ENCODE measurements at regions not wholly inside any gene's neighbourhood (a gene's known extent, or its start where the extent isn't known, plus 50 kb on each side); places are given as distances from the start of the nearest gene placed in this dataset.

- BruUV-seq (replicated peaks), result no TSS peak
- Mint-ChIP-seq H3K4me1 (ENCODE audit: insufficient read depth, unreplicated experiment) (no peaks in the 10 kb centered on the region), H3K27ac (ENCODE audit: low read depth, unreplicated experiment) (no peak overlapping the region), H3K4me3 (ENCODE audit: unreplicated experiment) (no peak overlapping the region), H3K9me3 (ENCODE audit: unreplicated experiment) (no peaks in the 10 kb centered on the region), H3K36me3 (ENCODE audit: insufficient read depth, unreplicated experiment) (no peaks in the 10 kb centered on the region), H3K27me3 (ENCODE audit: insufficient read depth, unreplicated experiment) (no peaks in the 10 kb centered on the region)
- POLR2A ChIA-PET, result no interaction called here
- no peak for TF ChIP-seq CTCF (IDR thresholded peaks at IDR 0.05; ENCODE audit: unreplicated experiment)
- CTCF ChIA-PET, result interaction anchor here (0.7 kb wide), 1 partner anchor 192 kb away, joined by 3 read pairs; no protein-coding TSS in a partner anchor
- intact Hi-C loops (cut with micrococcal nuclease), result no loop called here
- no peak for DNase-seq (ENCODE audit: unreplicated experiment)
These were observed 294.1 kb upstream of the MTNR1B start for GRCh38 chr11:92675303-92675702.

GRCh38 chr11:92675810-92676209 is 293.6 kb upstream of the MTNR1B start:
- no peak for TF ChIP-seq CTCF (IDR thresholded peaks at IDR 0.05; ENCODE audit: unreplicated experiment)
- no TSS peak for BruUV-seq (replicated peaks)
- H3K4me3 Mint-ChIP-seq (ENCODE audit: unreplicated experiment), result no peak overlapping the region
- CTCF ChIA-PET, result no interaction called here
- no peak for DNase-seq (ENCODE audit: unreplicated experiment)
- no peaks in the 10 kb centered on the region for H3K36me3 Mint-ChIP-seq (ENCODE audit: insufficient read depth, unreplicated experiment)
- H3K27me3 Mint-ChIP-seq (ENCODE audit: insufficient read depth, unreplicated experiment), result no peaks in the 10 kb centered on the region
- H3K27ac Mint-ChIP-seq (ENCODE audit: low read depth, unreplicated experiment), result no peak overlapping the region
- H3K4me1 Mint-ChIP-seq (ENCODE audit: insufficient read depth, unreplicated experiment), result no peaks in the 10 kb centered on the region
- intact Hi-C loops (cut with micrococcal nuclease), result no loop called here
- POLR2A ChIA-PET, result no interaction called here
- H3K9me3 Mint-ChIP-seq (ENCODE audit: unreplicated experiment), result no peaks in the 10 kb centered on the region

- no peak overlapping the region for H3K27ac Mint-ChIP-seq (ENCODE audit: low read depth, unreplicated experiment)
- no TSS peak for BruUV-seq (replicated peaks)
- TF ChIP-seq CTCF (IDR thresholded peaks at IDR 0.05; ENCODE audit: unreplicated experiment), result no peak
- no peaks in the 10 kb centered on the region for H3K4me1 Mint-ChIP-seq (ENCODE audit: insufficient read depth, unreplicated experiment)
- intact Hi-C loops (cut with micrococcal nuclease), result no loop called here
- DNase-seq (ENCODE audit: unreplicated experiment), result no peak
- POLR2A ChIA-PET, result no interaction called here
- no peak overlapping the region for H3K4me3 Mint-ChIP-seq (ENCODE audit: unreplicated experiment)
- H3K27me3 Mint-ChIP-seq (ENCODE audit: insufficient read depth, unreplicated experiment), result no peaks in the 10 kb centered on the region
- no peaks in the 10 kb centered on the region for H3K9me3 Mint-ChIP-seq (ENCODE audit: unreplicated experiment)
- H3K36me3 Mint-ChIP-seq (ENCODE audit: insufficient read depth, unreplicated experiment), result no peaks in the 10 kb centered on the region
- CTCF ChIA-PET, result interaction anchor here (1.1 kb wide), 1 partner anchor 12 kb away, joined by 3 read pairs; no protein-coding TSS in a partner anchor
These were observed 291.3 kb upstream of the MTNR1B start for GRCh38 chr11:92678008-92678611.

- CTCF ChIA-PET, result no interaction called here
- intact Hi-C loops (cut with micrococcal nuclease), result no loop called here
- TF ChIP-seq CTCF (IDR thresholded peaks at IDR 0.05; ENCODE audit: unreplicated experiment), result no peak
These were observed 287.9 kb upstream of the MTNR1B start for GRCh38 chr11:92681586-92681985.

More at GRCh38 chr11:92681586-92681985, 287.9 kb upstream of the MTNR1B start:
- no peak overlapping the region for H3K27ac Mint-ChIP-seq (ENCODE audit: low read depth, unreplicated experiment)
- no peaks in the 10 kb centered on the region for H3K36me3 Mint-ChIP-seq (ENCODE audit: insufficient read depth, unreplicated experiment)
- no peaks in the 10 kb centered on the region for H3K9me3 Mint-ChIP-seq (ENCODE audit: unreplicated experiment)
- no peaks in the 10 kb centered on the region for H3K27me3 Mint-ChIP-seq (ENCODE audit: insufficient read depth, unreplicated experiment)
- H3K4me3 Mint-ChIP-seq (ENCODE audit: unreplicated experiment), result no peak overlapping the region
- no TSS peak for BruUV-seq (replicated peaks)
- no peak for DNase-seq (ENCODE audit: unreplicated experiment)
- no peaks in the 10 kb centered on the region for H3K4me1 Mint-ChIP-seq (ENCODE audit: insufficient read depth, unreplicated experiment)
- POLR2A ChIA-PET, result interaction anchor here (0.6 kb wide), 1 partner anchor 9 kb away, joined by 3 read pairs; no protein-coding TSS in a partner anchor
